ENCODE measurements at regions not wholly inside any gene's neighbourhood (a gene's known extent, or its start where the extent isn't known, plus 50 kb on each side); places are given as distances from the start of the nearest gene placed in this dataset.

- Histone ChIP-seq H3K36me3 (ENCODE audit: low read length) (no peaks in the 10 kb centered on the region), H3K4me2 (ENCODE audit: low read depth, low read length, poor library complexity, severe bottlenecking) (no peak overlapping the region), H3K27ac (ENCODE audit: low read depth, low read length) (no peak overlapping the region), H3K9me2 (replicated peaks; ENCODE audit: insufficient read depth, low read length) (no peaks in the 10 kb centered on the region), H3K4me3 (ENCODE audit: insufficient read depth, low read length, poor library complexity, severe bottlenecking) (no peak overlapping the region), H3K27me3 (ENCODE audit: low read length) (no peaks in the 10 kb centered on the region), H3K9ac (ENCODE audit: low read length) (no peak overlapping the region), H3F3A (ENCODE audit: insufficient read depth) (no peaks in the 10 kb centered on the region), H4K20me1 (ENCODE audit: low read depth, low read length) (no peaks in the 10 kb centered on the region), H2AFZ (ENCODE audit: low read depth, low read length, severe bottlenecking) (no peak overlapping the region), H3K9me3 (ENCODE audit: insufficient read depth, low read length) (no peaks in the 10 kb centered on the region), H3K79me2 (ENCODE audit: insufficient read depth, low read length) (no peaks in the 10 kb centered on the region)
- TF ChIP-seq EZH2phosphoT487 (conservative IDR thresholded peaks at IDR 0.05; ENCODE audit: low read length) (no peak), CTCF (IDR thresholded peaks at IDR 0.05; ENCODE audit: insufficient read depth, low read length, poor library complexity, severe bottlenecking) (no peak)
Observed at GRCh38 chr1:238961790-238962189, 424.6 kb upstream of the CHRM3 start.

- H3K27ac ChIP-seq (ENCODE audit: low read depth, low read length) = no peak overlapping the region
- H3K9me2 ChIP-seq (replicated peaks; ENCODE audit: insufficient read depth, low read length) = no peaks in the 10 kb centered on the region
- H3F3A ChIP-seq (ENCODE audit: insufficient read depth) = no peaks in the 10 kb centered on the region
- no peak overlapping the region for H3K4me2 ChIP-seq (ENCODE audit: low read depth, low read length, poor library complexity, severe bottlenecking)
- H3K9ac ChIP-seq (ENCODE audit: low read length) = no peak overlapping the region
- no peaks in the 10 kb centered on the region for H4K20me1 ChIP-seq (ENCODE audit: low read depth, low read length)
- H3K4me3 ChIP-seq (ENCODE audit: insufficient read depth, low read length, poor library complexity, severe bottlenecking) = no peak overlapping the region
- H3K36me3 ChIP-seq (ENCODE audit: low read length) = no peaks in the 10 kb centered on the region
- no peaks in the 10 kb centered on the region for H3K27me3 ChIP-seq (ENCODE audit: low read length)
- H2AFZ ChIP-seq (ENCODE audit: low read depth, low read length, severe bottlenecking) = no peak overlapping the region
- TF ChIP-seq EZH2phosphoT487 (conservative IDR thresholded peaks at IDR 0.05; ENCODE audit: low read length) = no peak
- no peak for TF ChIP-seq CTCF (IDR thresholded peaks at IDR 0.05; ENCODE audit: insufficient read depth, low read length, poor library complexity, severe bottlenecking)
- no peaks in the 10 kb centered on the region for H3K9me3 ChIP-seq (ENCODE audit: insufficient read depth, low read length)
- no peaks in the 10 kb centered on the region for H3K79me2 ChIP-seq (ENCODE audit: insufficient read depth, low read length)
Observed at GRCh38 chr1:238960071-238960470, 426.3 kb upstream of the CHRM3 start.

DNA sequence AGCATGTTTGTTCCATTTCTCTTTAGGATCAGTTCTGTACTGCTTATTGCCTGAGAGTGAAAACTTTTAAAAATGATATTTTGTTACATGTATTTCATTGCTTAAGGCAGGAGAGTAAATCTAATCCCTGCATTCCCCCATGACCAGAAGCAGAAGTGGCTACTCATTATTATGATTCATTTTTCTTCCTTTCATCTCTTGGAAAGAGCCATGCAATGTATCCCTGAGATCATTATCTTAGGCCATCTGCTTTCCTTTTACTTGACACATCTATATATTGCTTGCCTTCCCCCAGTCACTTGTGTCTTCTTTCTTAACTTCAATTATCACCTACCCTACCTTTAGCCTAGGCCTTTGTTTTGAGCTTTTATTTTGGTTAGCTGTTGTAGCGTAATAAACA lies 430.4 kb upstream of the CHRM3 start:
- no peak for TF ChIP-seq CTCF (IDR thresholded peaks at IDR 0.05; ENCODE audit: insufficient read depth, low read length, poor library complexity, severe bottlenecking)
- TF ChIP-seq EZH2phosphoT487 (conservative IDR thresholded peaks at IDR 0.05; ENCODE audit: low read length) = no peak
- Histone ChIP-seq H3K79me2 (ENCODE audit: insufficient read depth, low read length) (no peaks in the 10 kb centered on the region), H3F3A (ENCODE audit: insufficient read depth) (no peaks in the 10 kb centered on the region), H3K9ac (ENCODE audit: low read length) (no peak overlapping the region), H3K9me3 (ENCODE audit: insufficient read depth, low read length) (no peaks in the 10 kb centered on the region), H2AFZ (ENCODE audit: low read depth, low read length, severe bottlenecking) (no peak overlapping the region), H3K9me2 (replicated peaks; ENCODE audit: insufficient read depth, low read length) (no peaks in the 10 kb centered on the region), H4K20me1 (ENCODE audit: low read depth, low read length) (no peaks in the 10 kb centered on the region), H3K27me3 (ENCODE audit: low read length) (no peaks in the 10 kb centered on the region), H3K36me3 (ENCODE audit: low read length) (no peaks in the 10 kb centered on the region), H3K4me2 (ENCODE audit: low read depth, low read length, poor library complexity, severe bottlenecking) (no peak overlapping the region), H3K4me3 (ENCODE audit: insufficient read depth, low read length, poor library complexity, severe bottlenecking) (no peak overlapping the region), H3K27ac (ENCODE audit: low read depth, low read length) (no peak overlapping the region)

GRCh38 chr1:238954865-238955264 lies 431.5 kb upstream of the CHRM3 start:
- H3K9me2 ChIP-seq (replicated peaks; ENCODE audit: insufficient read depth, low read length) = no peaks in the 10 kb centered on the region
- no peaks in the 10 kb centered on the region for H3K36me3 ChIP-seq (ENCODE audit: low read length)
- H3K27me3 ChIP-seq (ENCODE audit: low read length) = no peaks in the 10 kb centered on the region
- no peak overlapping the region for H3K27ac ChIP-seq (ENCODE audit: low read depth, low read length)
- H3K9me3 ChIP-seq (ENCODE audit: insufficient read depth, low read length) = no peaks in the 10 kb centered on the region
- no peaks in the 10 kb centered on the region for H3F3A ChIP-seq (ENCODE audit: insufficient read depth)
- no peak overlapping the region for H2AFZ ChIP-seq (ENCODE audit: low read depth, low read length, severe bottlenecking)
- TF ChIP-seq EZH2phosphoT487 (conservative IDR thresholded peaks at IDR 0.05; ENCODE audit: low read length) (no peak), CTCF (IDR thresholded peaks at IDR 0.05; ENCODE audit: insufficient read depth, low read length, poor library complexity, severe bottlenecking) (no peak)
- H3K4me2 ChIP-seq (ENCODE audit: low read depth, low read length, poor library complexity, severe bottlenecking) = no peak overlapping the region
- H3K9ac ChIP-seq (ENCODE audit: low read length) = no peak overlapping the region
- H3K4me3 ChIP-seq (ENCODE audit: insufficient read depth, low read length, poor library complexity, severe bottlenecking) = no peak overlapping the region
- no peaks in the 10 kb centered on the region for H4K20me1 ChIP-seq (ENCODE audit: low read depth, low read length)
- H3K79me2 ChIP-seq (ENCODE audit: insufficient read depth, low read length) = no peaks in the 10 kb centered on the region
